Activated gamma-delta T cell treated with Interleukin-2 at 50 U/mL for 16 hours (primary cell): ENCODE measurements at regions not wholly inside any gene's neighbourhood (a gene's known extent, or its start where the extent isn't known, plus 50 kb on each side); places are given as distances from the start of the nearest gene placed in this dataset.
"Not testable (repeated sequence)": the region's sequence is repeated elsewhere in the genome, so short reads cannot be mapped to it uniquely, and the experiment has no call there.

Experiments
- DNase-seq: peaks from one replicate; pipeline ENCODE4 v3.0.0-alpha.2; 2020

GRCh38 chr20:57777911-57778310 lies 68.1 kb upstream of the PMEPA1 start:
- DNase-seq: no peak

DNA sequence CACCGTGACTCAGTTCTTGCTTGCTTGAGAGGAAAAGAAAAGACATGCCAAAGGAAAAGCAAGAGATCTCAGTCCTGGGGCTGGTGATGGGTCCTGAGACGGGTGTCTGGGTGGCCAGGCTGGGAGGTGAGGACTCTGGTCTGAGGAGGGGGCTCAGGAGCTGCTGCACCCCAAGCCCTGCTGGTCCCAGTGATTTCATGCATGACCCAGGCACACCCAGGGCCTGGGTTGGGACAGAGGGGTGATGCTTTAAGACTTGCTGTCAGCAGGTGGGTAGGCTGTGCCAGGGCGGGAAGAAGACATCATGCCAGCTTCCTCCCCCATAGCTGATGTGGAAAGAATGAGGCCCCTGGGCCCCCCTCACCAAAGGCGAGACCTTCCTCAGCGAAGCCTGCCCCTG lies 65.1 kb upstream of the PMEPA1 start:
- DNase-seq: no peak

DNA sequence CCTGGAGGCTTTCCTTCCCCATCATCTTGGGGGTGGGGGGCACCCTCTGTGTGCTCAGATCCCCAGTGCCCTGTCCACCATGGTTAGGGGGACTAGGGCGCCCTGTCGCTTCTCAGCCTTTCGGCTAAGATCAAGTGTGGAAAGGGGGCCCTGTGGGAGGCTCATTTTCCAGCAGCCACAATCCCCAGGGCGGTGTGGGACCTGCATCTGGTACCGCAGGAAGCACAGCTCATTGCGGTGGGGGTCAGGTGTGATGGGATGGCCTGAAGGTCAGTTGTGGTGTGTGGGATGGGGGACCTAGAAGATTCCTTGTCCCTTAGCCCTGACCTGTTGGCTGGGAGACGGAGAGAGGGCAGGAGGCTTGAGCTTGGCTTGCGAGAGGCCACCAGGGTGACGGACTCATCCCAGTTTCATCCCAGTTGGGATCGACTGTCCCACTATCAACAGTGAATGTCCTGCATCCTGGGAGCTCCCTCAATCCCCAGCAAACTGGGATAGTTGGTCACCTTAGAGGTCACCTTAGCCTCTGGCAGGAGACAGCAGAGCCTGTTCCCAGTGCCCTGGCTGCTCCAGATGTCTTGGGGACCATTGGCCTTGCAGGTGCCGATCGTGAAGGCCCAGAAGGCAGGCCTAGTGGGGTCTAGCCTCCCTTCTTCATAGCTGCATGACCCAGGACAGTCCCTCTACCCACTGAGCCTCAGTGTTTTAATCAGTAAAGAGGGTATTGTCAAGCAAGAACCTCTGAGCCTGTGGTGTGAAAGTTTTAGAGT lies 64.5 kb upstream of the PMEPA1 start:
- no peak for DNase-seq

- DNase-seq: no peak
These were observed 63.4 kb upstream of the PMEPA1 start for GRCh38 chr20:57773059-57773815.

DNA sequence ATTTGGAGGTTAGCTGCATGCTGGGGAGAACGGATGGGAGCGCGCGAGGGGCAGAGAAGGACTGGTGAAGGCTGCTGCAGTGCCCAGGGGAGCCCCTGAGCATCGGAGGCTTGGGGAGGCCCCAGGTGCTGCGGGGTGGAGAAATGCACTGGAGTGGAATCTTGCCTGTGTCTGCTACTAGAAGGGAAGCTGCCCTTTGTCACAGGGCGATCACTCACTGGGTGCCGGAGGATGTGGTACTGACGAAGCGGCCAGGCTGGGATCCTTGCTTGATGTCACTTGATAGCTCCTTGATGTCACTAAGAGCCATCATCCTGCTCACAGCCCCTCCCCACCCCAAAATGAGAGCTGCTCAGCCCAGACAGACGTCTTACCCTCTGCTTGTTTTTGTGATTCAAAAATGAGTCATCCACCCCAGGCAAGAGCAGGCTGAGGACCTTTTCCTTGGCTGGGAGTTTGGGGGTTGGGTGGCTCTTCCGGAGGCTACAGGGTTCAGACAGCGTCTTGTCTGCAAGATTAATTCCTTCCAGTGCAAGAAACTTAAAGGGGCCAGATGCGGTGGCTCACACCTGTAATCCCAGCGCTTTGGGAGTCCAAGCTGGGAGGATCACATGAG lies 62.6 kb upstream of the PMEPA1 start:
- no peak for DNase-seq

GRCh38 chr20:57770852-57771720 lies 61.3 kb upstream of the PMEPA1 start:
- no peak for DNase-seq

DNA sequence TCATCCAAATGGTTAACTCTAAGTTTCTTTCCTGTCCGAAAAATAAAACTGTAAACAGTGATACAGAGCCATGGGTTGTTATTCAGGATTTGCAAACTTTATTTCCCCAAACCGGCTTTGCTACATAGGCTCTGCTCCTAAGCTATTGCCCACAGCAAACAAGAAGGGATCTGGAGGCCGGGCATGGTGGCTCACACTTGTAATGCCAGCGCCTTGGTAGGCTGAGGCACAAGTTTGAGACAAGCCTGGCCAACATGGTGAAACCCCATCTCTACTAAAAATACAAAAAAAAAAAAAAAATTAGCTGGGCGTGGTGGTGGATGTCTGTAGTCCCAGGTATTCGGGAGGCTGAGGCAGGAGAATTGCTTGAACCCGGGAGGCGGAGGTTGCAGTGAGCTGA lies 60.6 kb upstream of the PMEPA1 start:
- DNase-seq: not testable (repeated sequence)

DNA sequence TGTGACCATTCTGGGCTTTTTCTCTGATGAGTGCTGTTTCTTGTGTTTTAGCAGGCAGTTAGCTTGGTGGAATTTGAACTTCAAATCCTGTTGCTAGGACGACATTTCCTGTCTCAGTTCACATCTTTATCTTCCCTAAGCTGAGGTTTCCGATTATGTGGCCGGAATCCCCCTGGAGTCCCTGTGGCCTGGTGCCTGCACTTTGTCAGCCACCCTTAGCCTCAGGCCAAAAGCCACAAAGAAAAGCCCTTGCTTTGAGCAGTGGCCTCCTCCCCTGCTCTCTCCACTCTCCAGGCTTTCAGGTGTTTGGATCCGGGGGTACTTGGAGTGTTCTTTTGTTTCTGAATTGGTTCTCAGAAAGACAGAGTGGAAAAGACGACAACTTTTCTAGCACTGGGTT lies 59.9 kb upstream of the PMEPA1 start:
- DNase-seq: no peak

DNA sequence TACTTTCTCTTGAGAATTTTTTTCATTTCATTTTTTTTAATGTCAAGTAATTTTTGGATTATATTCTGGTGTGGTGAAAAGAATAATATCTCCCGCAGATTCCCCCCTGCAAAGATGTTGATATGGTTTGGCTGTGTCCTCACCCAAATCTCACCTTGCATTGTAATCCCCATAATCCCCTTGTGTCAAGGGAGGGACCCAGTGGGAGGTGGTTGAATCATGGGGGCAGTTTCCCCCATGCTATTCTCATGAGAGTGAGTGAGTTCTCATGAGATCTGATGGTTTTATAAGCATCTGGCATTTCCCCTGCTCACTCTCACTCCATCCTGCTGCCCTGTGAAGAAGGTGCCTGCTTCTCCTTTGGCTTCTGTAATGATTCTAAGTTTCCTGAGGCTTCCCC lies 58.7 kb upstream of the PMEPA1 start:
- no peak for DNase-seq

GRCh38 chr20:57767441-57767840 lies 57.6 kb upstream of the PMEPA1 start:
- no peak for DNase-seq

- no peak for DNase-seq
These were observed 53.4 kb upstream of the PMEPA1 start for GRCh38 chr20:57763235-57763595.

GRCh38 chr20:57762531-57763234 lies 52.9 kb upstream of the PMEPA1 start:
- no peak for DNase-seq

- no peak for DNase-seq
These were observed 51.6 kb upstream of the PMEPA1 start for GRCh38 chr20:57761413-57761734.

DNA sequence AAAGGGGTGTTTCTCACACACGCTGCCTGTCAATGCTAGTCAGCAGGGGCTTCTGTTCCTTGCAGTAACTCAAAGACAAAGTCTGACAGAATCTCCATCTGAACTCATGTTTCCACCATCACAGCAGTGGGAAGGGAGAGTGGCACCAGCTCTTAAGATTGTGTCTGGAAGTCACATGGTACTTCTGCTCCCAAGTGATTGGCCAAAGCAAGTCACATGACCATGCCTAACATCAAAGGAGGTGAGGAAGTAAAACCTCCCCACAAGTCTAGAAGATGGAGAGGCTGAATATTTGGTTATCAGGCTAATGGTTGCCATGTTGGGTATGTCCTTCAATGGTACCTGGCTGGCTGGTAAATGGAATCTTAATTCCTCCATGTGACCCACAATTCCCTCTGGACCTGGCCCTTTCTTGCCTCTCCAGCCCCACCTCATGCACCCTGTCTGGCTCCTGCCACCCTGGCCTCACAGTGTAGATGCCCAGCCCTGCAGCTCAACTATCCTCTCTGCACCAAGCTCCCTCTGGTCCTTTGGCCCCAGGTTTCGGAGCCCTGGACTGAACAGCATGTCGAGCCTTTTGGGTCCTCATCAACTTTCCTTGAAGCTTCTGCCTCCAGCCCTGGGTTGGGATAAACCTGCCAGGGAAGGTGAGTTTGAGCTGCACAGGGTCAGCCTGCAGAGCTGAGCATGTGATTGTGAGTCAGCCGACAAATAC lies 51.0 kb upstream of the PMEPA1 start:
- no peak for DNase-seq

DNA sequence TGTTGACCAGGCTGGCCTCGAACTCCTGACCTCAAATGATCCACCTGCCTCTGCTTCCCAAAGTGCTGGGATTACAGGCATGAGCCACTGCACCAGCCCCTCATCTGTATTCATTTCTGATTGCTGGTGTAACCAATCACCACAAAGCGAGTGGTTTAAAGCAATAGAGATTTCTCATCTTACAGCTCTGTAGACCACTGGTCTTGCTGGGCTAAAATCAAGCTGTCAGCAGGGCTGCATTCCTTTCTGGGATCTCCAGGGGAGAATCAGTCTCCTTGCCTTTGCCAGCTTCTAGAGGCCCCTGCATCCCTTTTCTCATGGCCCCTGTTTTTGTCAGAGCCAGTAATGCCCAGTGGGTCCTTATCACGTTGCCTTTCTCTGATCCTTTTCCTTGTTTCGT lies 49.9 kb upstream of the PMEPA1 start:
- DNase-seq: no peak
